Subcutaneous abdominal adipose tissue (tissue), 5 donors: ENCODE measurements at regions not wholly inside any gene's neighbourhood (a gene's known extent, or its start where the extent isn't known, plus 50 kb on each side); places are given as distances from the start of the nearest gene placed in this dataset.

Source experiments
- H3K27ac ChIP-seq: one replicate; pipeline ENCODE4 v1.7.0; 2013; ENCODE audit warnings: low read depth, mild to moderate bottlenecking, inconsistent platforms, low read length, moderate library complexity
- H3K27me3 ChIP-seq, 5 donors: one replicate each; pipeline ENCODE4 v1.7.0; 2013; ENCODE audit warnings: low read length in 5 of 5, inconsistent platforms in 1 of 5; ENCODE audit not compliant: control insufficient read depth in 5 of 5, insufficient read depth in 4 of 5
- H3K36me3 ChIP-seq, 5 donors: one replicate each; pipeline ENCODE4 v1.7.0; 2013; ENCODE audit warnings: low read length in 5 of 5; ENCODE audit not compliant: control insufficient read depth in 5 of 5, insufficient read depth in 5 of 5
- H3K4me1 ChIP-seq, 5 donors: one replicate each; pipeline ENCODE4 v1.7.0; 2013; ENCODE audit warnings: low read length in 5 of 5, mild to moderate bottlenecking in 3 of 5, moderate library complexity in 1 of 5; ENCODE audit not compliant: control insufficient read depth in 5 of 5, insufficient read depth in 5 of 5
- H3K4me3 ChIP-seq, 5 donors: one replicate each; pipeline ENCODE4 v1.7.0; 2013; ENCODE audit warnings: low read length in 5 of 5, low read depth in 1 of 5
- H3K9ac ChIP-seq, 5 donors: one replicate each; pipeline ENCODE4 v1.7.0; 2013; ENCODE audit warnings: low read length in 5 of 5, mild to moderate bottlenecking in 4 of 5, moderate library complexity in 3 of 5
- H3K9me3 ChIP-seq, 5 donors: one replicate each; pipeline ENCODE4 v1.7.0; 2013; ENCODE audit warnings: low read length in 5 of 5; ENCODE audit not compliant: control insufficient read depth in 5 of 5
- donor health status: healthy.
- donor health status: healthy.
- donor health status: healthy.
- donor health status: healthy.
- donor health status: healthy.

DNA sequence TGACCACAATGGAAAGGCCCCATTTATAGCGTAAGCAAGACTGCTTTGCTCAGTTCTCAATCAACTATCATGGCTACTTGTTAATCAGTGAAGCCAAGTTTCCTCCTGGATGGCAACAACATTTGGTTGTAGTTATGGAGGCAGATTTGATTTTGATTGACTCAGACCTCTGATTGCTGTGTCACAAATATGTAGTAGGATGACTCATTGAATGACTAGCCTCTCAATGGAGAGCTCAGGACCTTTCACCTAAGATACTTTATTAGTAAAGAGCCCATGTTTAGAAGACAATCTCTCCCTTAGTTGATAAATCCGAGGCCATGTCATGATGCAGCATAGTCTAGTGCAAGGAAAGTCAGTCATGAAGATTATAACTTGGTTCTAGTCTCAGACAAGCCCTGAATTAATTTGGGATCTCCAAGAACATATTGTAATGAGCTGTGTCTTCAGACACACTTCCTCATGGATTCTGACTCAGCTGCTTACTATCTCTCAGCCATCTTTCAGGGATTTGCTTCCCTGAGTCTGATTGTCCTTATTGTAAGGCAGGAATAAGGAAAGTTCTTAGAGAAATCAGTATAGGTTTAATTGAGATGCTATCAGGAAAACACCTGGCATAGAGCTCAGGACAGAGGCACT is 397.4 kb upstream of the TMCO5A start:
- H3K4me1 ChIP-seq, result no peaks in the 10 kb centered on the region
- H3K36me3 ChIP-seq, result no peaks in the 10 kb centered on the region
- peaks cover 0 to 3% (median 0%) of the 10 kb centered on the region in 5 donors for H3K9me3 ChIP-seq
- H3K27me3 ChIP-seq, result no peaks in the 10 kb centered on the region
- no peak overlapping the region for H3K27ac ChIP-seq
- H3K9ac ChIP-seq, result no peak overlapping the region
- no peak overlapping the region for H3K4me3 ChIP-seq

DNA sequence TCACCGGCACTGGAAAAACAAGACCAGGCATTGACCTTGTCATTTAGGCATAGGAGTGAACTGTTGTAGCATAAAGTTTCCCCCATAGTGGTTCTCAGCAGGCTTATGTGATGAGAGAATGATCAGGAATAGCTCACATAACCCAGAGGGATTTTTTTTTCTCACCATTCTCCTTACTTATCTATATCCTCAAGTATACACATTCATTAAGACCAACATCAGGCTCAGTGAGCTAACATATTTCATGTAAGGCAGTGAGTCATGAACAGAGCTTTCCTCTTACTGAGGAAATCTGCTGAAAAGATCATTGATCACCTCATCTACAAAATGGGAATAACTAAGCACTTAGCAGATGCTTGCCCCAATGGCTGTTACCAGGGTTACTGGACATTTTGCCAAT is 396.6 kb upstream of the TMCO5A start:
- H3K9ac ChIP-seq, result no peak overlapping the region
- H3K27me3 ChIP-seq, result no peaks in the 10 kb centered on the region
- H3K36me3 ChIP-seq, result no peaks in the 10 kb centered on the region
- H3K4me3 ChIP-seq, result no peak overlapping the region
- H3K27ac ChIP-seq, result no peak overlapping the region
- no peaks in the 10 kb centered on the region for H3K4me1 ChIP-seq
- peaks cover 0 to 3% (median 0%) of the 10 kb centered on the region in 5 donors for H3K9me3 ChIP-seq

DNA sequence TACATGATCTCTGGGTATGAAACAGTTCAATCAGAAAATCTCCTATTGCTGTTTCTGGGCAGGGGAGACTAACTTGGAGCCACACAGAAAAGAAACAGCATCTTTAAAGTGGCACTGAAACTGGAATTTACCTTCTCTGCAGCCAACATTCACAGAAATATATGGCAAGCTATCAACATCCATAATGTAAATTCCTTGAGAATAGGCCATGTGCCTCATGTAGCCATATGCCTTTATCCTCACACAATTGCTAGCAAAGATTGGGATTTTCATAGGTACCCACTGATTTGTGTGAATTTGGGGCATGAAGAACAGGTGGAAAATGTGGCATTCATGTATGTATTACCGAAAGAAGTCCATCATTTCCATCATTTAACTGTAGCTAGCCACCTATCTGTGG is 386.3 kb upstream of the TMCO5A start:
- no peaks in the 10 kb centered on the region for H3K36me3 ChIP-seq
- H3K9me3 ChIP-seq, result peaks cover 0 to 2% (median 0%) of the 10 kb centered on the region in 5 donors

DNA sequence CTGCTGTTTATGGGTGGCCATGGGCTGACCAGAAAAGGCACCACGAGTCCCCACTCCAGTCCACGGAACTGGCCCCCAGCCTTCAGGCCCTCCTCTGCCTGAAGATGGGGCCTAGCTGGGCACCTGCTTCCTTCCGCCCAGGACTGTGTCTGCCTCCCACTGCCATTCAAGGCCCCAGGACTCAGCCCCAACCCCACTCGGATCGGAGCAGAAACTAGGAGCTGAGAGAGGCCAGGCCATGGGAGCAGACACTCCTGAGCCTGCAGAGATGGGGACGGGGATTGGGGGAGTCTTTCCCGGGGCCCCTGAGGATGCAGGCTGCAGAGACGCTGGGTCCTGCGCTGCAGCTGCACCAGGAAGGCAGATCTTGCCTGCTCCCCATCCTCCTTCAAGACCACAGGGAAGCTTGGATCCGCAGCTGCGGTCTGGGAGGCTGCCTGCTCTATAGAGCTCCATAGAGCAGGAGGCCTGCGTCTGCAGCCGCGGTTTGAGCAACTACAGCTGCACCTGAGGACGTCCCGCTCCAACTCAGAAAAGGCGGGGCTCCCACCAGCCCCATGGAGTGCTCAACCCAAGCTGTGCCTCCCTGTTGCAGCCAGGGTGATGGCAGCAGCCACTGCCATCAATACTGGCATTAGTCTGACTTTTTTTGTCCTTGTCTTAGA is 383.9 kb upstream of the TMCO5A start:
- Histone ChIP-seq H3K27me3 (no peaks in the 10 kb centered on the region), H3K36me3 (no peaks in the 10 kb centered on the region), H3K9me3 (peaks cover 0 to 2% (median 0%) of the 10 kb centered on the region in 5 donors), H3K9ac (no peak overlapping the region), H3K4me1 (no peaks in the 10 kb centered on the region), H3K27ac (no peak overlapping the region), H3K4me3 (no peak overlapping the region)

More for the DNA sequence above, 386.3 kb upstream of the TMCO5A start:
- H3K4me1 ChIP-seq, result no peaks in the 10 kb centered on the region
- no peak overlapping the region for H3K27ac ChIP-seq
- H3K27me3 ChIP-seq, result no peaks in the 10 kb centered on the region
- no peak overlapping the region for H3K4me3 ChIP-seq
- H3K9ac ChIP-seq, result no peak overlapping the region

DNA sequence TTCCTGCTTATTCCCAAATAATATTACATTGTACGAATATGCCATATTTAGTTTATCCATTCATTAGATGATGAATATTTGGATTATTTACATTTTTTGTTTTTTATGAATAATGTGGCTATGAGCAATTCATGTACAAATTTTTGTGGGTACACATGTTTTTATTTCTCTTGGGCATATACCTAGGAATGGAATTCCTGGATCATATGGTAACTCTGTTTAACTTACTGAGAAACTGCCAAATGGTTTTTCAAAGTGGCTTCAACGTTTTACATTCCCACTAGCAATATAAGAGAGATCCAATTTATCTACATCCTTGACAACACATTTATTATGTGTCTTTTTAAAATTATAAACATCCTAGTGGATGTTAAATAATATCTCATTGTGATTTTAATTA is 362.0 kb upstream of the TMCO5A start:
- no peaks in the 10 kb centered on the region for H3K36me3 ChIP-seq
- H3K4me3 ChIP-seq, result no peak overlapping the region
- no peaks in the 10 kb centered on the region for H3K9me3 ChIP-seq
- no peaks in the 10 kb centered on the region for H3K4me1 ChIP-seq
- H3K27me3 ChIP-seq, result no peaks in the 10 kb centered on the region
- H3K9ac ChIP-seq, result no peak overlapping the region
- H3K27ac ChIP-seq, result no peak overlapping the region

DNA sequence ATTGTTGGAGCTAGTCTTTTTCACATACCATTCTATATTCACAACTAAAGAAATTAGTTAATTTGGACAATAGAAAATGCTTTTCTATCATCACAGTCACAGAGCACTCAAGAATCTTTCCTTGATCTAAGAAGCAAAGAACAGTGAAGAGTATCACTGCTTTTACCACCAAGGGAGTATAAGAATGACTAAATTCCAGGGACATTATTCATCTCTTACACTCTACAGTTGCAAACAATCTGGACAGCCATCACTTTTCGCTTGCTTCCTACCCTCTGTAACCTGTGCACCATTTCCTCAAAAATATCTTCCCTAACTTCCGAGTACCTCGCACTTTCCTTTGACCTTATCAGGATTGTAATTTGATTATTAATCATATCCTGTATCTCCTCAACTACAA is 359.5 kb upstream of the TMCO5A start:
- Histone ChIP-seq H3K36me3 (no peaks in the 10 kb centered on the region), H3K9ac (no peak overlapping the region), H3K27ac (no peak overlapping the region), H3K9me3 (no peaks in the 10 kb centered on the region), H3K4me1 (no peaks in the 10 kb centered on the region), H3K27me3 (no peaks in the 10 kb centered on the region), H3K4me3 (no peak overlapping the region)

DNA sequence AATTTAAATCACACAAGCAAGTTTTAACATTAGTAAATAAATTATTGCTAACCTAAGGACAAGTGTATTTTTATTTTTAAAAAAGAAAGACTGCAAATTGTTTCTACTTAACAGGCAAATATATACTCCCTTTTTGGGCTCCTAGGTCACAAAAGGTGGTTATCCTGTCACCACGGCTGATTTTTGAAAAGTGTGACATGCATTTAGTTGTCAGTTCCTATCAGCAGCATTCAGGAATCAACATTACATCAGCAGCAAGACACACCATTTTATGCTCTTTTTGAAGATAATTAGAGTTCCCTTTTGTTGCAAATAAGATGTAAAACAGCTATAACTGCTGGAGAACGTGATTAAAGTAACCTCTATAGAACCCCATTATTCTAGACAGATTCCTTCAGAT is 357.5 kb upstream of the TMCO5A start:
- H3K36me3 ChIP-seq, result no peaks in the 10 kb centered on the region
- no peaks in the 10 kb centered on the region for H3K27me3 ChIP-seq
- no peak overlapping the region for H3K4me3 ChIP-seq
- no peak overlapping the region for H3K9ac ChIP-seq
- H3K9me3 ChIP-seq, result peaks cover 0 to 3% (median under 1%) of the 10 kb centered on the region in 5 donors
- H3K4me1 ChIP-seq, result no peaks in the 10 kb centered on the region
- H3K27ac ChIP-seq, result no peak overlapping the region

DNA sequence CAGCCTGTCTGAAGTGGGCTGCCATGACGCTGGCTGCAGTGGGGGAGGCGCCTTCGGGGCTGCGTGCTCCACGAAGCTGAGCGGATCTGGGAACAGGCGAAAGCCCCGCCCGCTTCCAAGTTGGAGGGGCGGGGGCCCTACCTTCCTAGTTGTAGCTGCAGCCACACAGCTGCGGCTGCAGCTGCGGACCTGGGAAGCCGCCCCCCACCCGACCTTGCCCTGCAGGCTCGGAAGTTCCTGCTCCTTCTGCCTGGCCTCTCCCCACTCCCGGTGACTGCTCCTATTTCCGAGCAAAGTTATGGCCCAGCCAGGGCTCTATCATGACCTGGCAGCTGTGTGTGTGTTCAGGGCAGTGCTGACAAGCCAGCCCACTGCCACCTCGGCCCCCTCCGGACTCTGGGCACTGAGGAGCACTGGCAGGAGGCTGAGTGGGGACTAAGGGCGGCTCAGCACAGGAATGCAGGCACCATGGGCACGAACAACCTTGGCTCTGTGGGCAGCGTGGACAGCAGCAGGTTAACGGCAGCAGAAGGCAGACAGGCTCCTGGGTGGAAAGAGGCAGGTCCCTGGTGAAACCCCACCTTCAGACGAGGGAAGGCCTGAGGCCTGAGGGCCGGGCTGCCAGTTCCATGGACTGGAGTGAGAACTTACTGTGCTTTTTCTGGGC is 352.4 kb upstream of the TMCO5A start:
- Histone ChIP-seq H3K27me3 (no peaks in the 10 kb centered on the region), H3K9me3 (peaks cover 0 to 16% (median 13%) of the 10 kb centered on the region in 5 donors), H3K4me3 (no peak overlapping the region), H3K36me3 (no peaks in the 10 kb centered on the region), H3K27ac (no peak overlapping the region), H3K9ac (no peak overlapping the region), H3K4me1 (peaks cover 0 to 14% (median 5%) of the 10 kb centered on the region in 5 donors)

DNA sequence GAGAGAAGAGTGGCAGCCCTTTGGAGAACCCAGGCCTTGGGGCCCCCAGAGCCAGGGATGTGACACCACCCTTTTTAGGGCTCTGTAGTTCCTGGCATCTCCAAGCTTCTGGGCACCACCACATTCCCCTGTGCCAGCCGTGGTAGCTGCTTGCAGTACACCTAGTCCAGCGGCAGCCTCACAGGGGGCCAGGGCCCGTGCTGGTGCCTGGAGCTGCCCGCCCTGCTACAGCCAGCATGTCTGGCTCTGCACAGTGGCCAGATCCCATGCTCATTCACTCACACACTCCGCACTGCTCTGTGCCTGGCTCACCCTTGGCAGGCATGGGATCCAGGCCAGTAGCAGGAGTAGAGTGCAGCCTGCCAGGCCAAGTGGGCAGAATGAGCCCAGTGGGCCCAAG is 351.6 kb upstream of the TMCO5A start:
- Histone ChIP-seq H3K4me1 (peaks cover 0 to 17% (median 7%) of the 10 kb centered on the region in 5 donors), H3K4me3 (peak overlapping the region in 1 of 5 donors; percentile 25), H3K36me3 (no peaks in the 10 kb centered on the region), H3K9me3 (peaks cover 0 to 16% (median 13%) of the 10 kb centered on the region in 5 donors), H3K27me3 (no peaks in the 10 kb centered on the region), H3K27ac (no peak overlapping the region), H3K9ac (no peak overlapping the region)

DNA sequence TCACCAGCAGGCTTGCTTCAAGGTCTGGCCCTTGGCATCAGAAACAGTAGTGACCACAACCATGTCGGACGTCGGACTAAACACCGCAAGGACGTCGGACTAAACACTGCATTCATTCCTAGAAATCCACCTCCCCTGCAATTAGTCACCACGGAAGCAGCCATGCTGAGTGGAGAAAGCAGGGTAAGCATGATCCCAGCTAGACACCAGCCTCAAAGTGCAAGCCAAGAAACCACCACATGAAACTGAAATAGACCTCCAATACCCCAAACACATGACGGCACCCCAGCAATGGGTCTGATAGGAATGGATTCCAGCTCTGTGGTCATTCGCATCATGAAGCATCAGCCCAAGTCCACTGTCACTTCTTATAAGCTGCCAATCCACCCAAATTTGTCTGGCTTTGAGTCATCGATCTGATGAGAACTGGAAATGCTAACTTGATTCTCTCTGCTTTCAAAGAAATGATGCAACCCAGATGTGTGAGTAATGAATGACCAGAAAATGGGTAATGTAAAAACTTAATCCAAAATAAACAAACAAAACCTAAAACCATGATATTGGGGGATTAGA is 348.3 kb upstream of the TMCO5A start:
- no peaks in the 10 kb centered on the region for H3K36me3 ChIP-seq
- no peak overlapping the region for H3K9ac ChIP-seq
- peaks cover 0 to 17% (median 7%) of the 10 kb centered on the region in 5 donors for H3K4me1 ChIP-seq
- no peak overlapping the region for H3K4me3 ChIP-seq
- H3K9me3 ChIP-seq, result peaks cover 0 to 16% (median 13%) of the 10 kb centered on the region in 5 donors
- H3K27me3 ChIP-seq, result no peaks in the 10 kb centered on the region
- H3K27ac ChIP-seq, result no peak overlapping the region
